Keratinocyte (primary cell): ENCODE measurements at regions not wholly inside any gene's neighbourhood (a gene's known extent, or its start where the extent isn't known, plus 50 kb on each side); places are given as distances from the start of the nearest gene placed in this dataset.

Experiments
- DNase-seq: peaks from one replicate; pipeline ENCODE4 v3.0.0-alpha.2; 2011; ENCODE audit warnings: low read depth, missing footprints, low spot score
- FAIRE-seq: peaks from 2 replicates; lab custom pipeline; 2011; peaks lifted over from hg19 to GRCh38; lab: Jason Lieb, UNC
- H2AFZ ChIP-seq: 2 replicates; pipeline ENCODE4 v1.6.0; 2012; ENCODE audit warnings: low read length, control low read depth, inconsistent platforms; ENCODE audit not compliant: control insufficient read depth
- H3K27ac ChIP-seq: 2 replicates; pipeline ENCODE4 v1.5.1; 2011; ENCODE audit warnings: low read length; ENCODE audit not compliant: control insufficient read depth, insufficient read depth
- H3K27me3 ChIP-seq: 3 replicates; pipeline ENCODE4 v1.6.0; 2011; ENCODE audit warnings: low read length; ENCODE audit not compliant: control insufficient read depth, insufficient read depth; ENCODE audit errors: extremely low read depth
- H3K36me3 ChIP-seq, 2 experiments: 2 replicates in 1 of 2; 3 replicates in 1 of 2; pipeline ENCODE4 v1.5.1; 2011; ENCODE audit warnings: low read length in 2 of 2, mild to moderate bottlenecking in 1 of 2; ENCODE audit not compliant: control insufficient read depth in 2 of 2, insufficient read depth in 2 of 2; ENCODE audit errors: extremely low read depth in 1 of 2
- H3K4me1 ChIP-seq: 3 replicates; pipeline ENCODE4 v1.5.1; 2011; ENCODE audit warnings: low read length; ENCODE audit not compliant: control insufficient read depth, insufficient read depth; ENCODE audit errors: extremely low read depth
- H3K4me2 ChIP-seq: 3 replicates; pipeline ENCODE4 v1.6.0; 2011; ENCODE audit warnings: low read depth, low read length; ENCODE audit not compliant: control insufficient read depth, insufficient read depth; ENCODE audit errors: extremely low read depth
- H3K4me3 ChIP-seq, 3 experiments: fragments of 200-600 bp in 1 of 3; sonication (generic) in 1 of 3; 2 replicates in 2 of 3; 3 replicates in 1 of 3; pipeline ENCODE4 v1.5.1; 2011 to 2016; ENCODE audit warnings: low read length in 3 of 3, mild to moderate bottlenecking in 3 of 3, control low read depth in 2 of 3, inconsistent platforms in 1 of 3, low read depth in 1 of 3, mixed read lengths in 1 of 3, mixed run types in 1 of 3, moderate library complexity in 1 of 3; ENCODE audit not compliant: control insufficient read depth in 2 of 3, insufficient read depth in 2 of 3; ENCODE audit errors: extremely low read depth in 1 of 3
- H3K79me2 ChIP-seq: 2 replicates; pipeline ENCODE4 v1.6.0; 2012; ENCODE audit warnings: low read length; ENCODE audit not compliant: control insufficient read depth, insufficient read depth
- H3K9ac ChIP-seq: 3 replicates; pipeline ENCODE4 v1.6.0; 2011; ENCODE audit warnings: low read length; ENCODE audit not compliant: control insufficient read depth, insufficient read depth; ENCODE audit errors: extremely low read depth
- H3K9me1 ChIP-seq: 3 replicates; pipeline ENCODE4 v1.6.0; 2011; ENCODE audit warnings: low read length; ENCODE audit not compliant: control insufficient read depth, insufficient read depth; ENCODE audit errors: extremely low read depth
- H3K9me3 ChIP-seq: 2 replicates; pipeline ENCODE4 v1.5.1; 2012; ENCODE audit warnings: low read depth, low read length; ENCODE audit not compliant: control insufficient read depth
- H4K20me1 ChIP-seq: 3 replicates; pipeline ENCODE4 v1.6.0; 2011; ENCODE audit warnings: low read length; ENCODE audit not compliant: control insufficient read depth, insufficient read depth; ENCODE audit errors: extremely low read depth
- EZH2 ChIP-seq: IDR thresholded peaks from one replicate; pipeline ENCODE4 v1.6.1; 2012; ENCODE audit warnings: inconsistent platforms, mild to moderate bottlenecking, low read length, moderate library complexity
- dilution Hi-C: fragments of 300-500 bp; cut with MboI; formaldehyde crosslinking; loops from one replicate; pipeline ENCODE4 v1.7.0; 2020; ENCODE audit warnings: low sequenced_read_pairs; ENCODE audit not compliant: extremely low pct_ligation_motif_present
- TF ChIP-seq, protein P1 (sequence below), 3 experiments: IDR thresholded peaks in 1 of 3; conservative IDR thresholded peaks in 1 of 3; optimal IDR thresholded peaks in 1 of 3; 2 replicates in 2 of 3; 3 replicates in 1 of 3; pipeline versions ENCODE3 to v1.5.1; 2011; ENCODE audit warnings: low read length in 3 of 3, mild to moderate bottlenecking in 3 of 3, moderate library complexity in 2 of 3, control low read depth in 1 of 3, inconsistent platforms in 1 of 3; ENCODE audit not compliant: insufficient read depth in 2 of 3; ENCODE audit errors: extremely low read depth in 1 of 3

DNA sequence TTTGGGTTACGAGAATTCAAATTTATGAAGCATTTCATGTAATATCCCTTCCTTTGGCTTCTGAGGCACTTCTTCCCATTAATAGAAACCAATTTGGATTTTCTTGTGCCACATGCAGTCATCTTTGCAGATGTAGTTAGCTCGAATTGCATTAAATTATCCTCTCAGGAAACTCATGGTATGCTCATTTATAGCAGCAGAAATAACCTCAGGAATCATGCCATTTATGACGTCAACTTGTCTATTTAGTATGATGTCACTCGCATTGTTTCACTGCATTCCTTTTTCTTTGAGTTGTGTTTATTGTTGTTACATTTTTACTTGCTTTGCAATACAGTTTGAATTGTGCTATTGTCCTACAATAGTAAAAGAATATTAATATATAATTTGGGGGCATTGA lies 163.8 kb downstream of the RBM43 start:
- no peak for DNase-seq
- dilution Hi-C loops = no loop called here
- Histone ChIP-seq H3K9me3 (no peaks in the 10 kb centered on the region), H2AFZ (no peak overlapping the region), H3K9me1 (no peaks in the 10 kb centered on the region), H3K4me1 (no peaks in the 10 kb centered on the region), H3K4me2 (no peak overlapping the region), H3K27ac (no peak overlapping the region), H3K4me3 (no peak overlapping the region), H3K27me3 (no peaks in the 10 kb centered on the region), H3K79me2 (no peaks in the 10 kb centered on the region), H3K9ac (no peak overlapping the region), H4K20me1 (no peaks in the 10 kb centered on the region), H3K36me3 (no peaks in the 10 kb centered on the region)
- FAIRE-seq = no peak
- no peak for TF ChIP-seq EZH2
- TF ChIP-seq, protein P1, sequence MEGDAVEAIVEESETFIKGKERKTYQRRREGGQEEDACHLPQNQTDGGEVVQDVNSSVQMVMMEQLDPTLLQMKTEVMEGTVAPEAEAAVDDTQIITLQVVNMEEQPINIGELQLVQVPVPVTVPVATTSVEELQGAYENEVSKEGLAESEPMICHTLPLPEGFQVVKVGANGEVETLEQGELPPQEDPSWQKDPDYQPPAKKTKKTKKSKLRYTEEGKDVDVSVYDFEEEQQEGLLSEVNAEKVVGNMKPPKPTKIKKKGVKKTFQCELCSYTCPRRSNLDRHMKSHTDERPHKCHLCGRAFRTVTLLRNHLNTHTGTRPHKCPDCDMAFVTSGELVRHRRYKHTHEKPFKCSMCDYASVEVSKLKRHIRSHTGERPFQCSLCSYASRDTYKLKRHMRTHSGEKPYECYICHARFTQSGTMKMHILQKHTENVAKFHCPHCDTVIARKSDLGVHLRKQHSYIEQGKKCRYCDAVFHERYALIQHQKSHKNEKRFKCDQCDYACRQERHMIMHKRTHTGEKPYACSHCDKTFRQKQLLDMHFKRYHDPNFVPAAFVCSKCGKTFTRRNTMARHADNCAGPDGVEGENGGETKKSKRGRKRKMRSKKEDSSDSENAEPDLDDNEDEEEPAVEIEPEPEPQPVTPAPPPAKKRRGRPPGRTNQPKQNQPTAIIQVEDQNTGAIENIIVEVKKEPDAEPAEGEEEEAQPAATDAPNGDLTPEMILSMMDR (optimal IDR thresholded peaks at IDR 0.05 in 1 of 3, IDR thresholded peaks at IDR 0.05 in 1 of 3, conservative IDR thresholded peaks at IDR 0.05 in 1 of 3; ENCODE audit: extremely low read depth in 1 of 3, insufficient read depth in 2 of 3, low read length in 3 of 3) = no peak

DNA sequence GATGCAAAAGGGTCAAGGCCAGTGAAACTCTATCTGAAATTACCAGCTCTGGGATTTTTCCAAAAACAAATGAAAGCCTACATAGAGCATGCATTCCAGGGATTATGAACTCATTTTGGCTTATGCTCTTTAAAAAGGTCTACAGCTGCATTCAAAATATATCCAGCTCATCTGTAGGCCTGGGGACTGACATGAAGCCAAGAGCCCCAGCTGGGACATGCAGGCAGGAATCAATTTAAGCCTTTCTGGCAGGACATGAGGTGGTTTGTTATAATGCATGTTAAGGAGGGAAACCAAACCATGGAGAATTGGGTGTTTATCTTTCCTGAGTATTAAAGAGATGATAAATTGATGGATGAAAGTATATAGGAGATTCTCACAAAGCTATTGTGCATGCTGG lies 164.5 kb downstream of the RBM43 start:
- dilution Hi-C loops = no loop called here
- no peak for FAIRE-seq
- TF ChIP-seq, protein P1 (optimal IDR thresholded peaks at IDR 0.05 in 1 of 3, IDR thresholded peaks at IDR 0.05 in 1 of 3, conservative IDR thresholded peaks at IDR 0.05 in 1 of 3; ENCODE audit: extremely low read depth in 1 of 3, insufficient read depth in 2 of 3, low read length in 3 of 3) = no peak
- no peak for TF ChIP-seq EZH2
- no peak overlapping the region for H3K9ac ChIP-seq
- no peak overlapping the region for H3K4me3 ChIP-seq
- H3K36me3 ChIP-seq = no peaks in the 10 kb centered on the region
- H4K20me1 ChIP-seq = no peaks in the 10 kb centered on the region
- H3K27ac ChIP-seq = no peak overlapping the region
- H3K9me1 ChIP-seq = no peaks in the 10 kb centered on the region
- no peak overlapping the region for H2AFZ ChIP-seq
- no peak for DNase-seq
- H3K4me2 ChIP-seq = no peak overlapping the region
- H3K27me3 ChIP-seq = peaks cover 1% of the 10 kb centered on the region
- H3K4me1 ChIP-seq = no peaks in the 10 kb centered on the region
- no peaks in the 10 kb centered on the region for H3K79me2 ChIP-seq
- H3K9me3 ChIP-seq = no peaks in the 10 kb centered on the region
